ENCODE measurements at regions not wholly inside any gene's neighbourhood (a gene's known extent, or its start where the extent isn't known, plus 50 kb on each side); places are given as distances from the start of the nearest gene placed in this dataset.

GRCh38 chr1:30284226-30284625 lies 439.2 kb downstream of the MATN1 start:
- Mint-ChIP-seq H3K36me3 (ENCODE audit: insufficient read depth) (no peaks in the 10 kb centered on the region), H3K27ac (no peak overlapping the region)
- TF ChIP-seq CTCF (IDR thresholded peaks at IDR 0.05; ENCODE audit: unreplicated experiment): no peak

GRCh38 chr1:30283199-30283962 lies 440.0 kb downstream of the MATN1 start:
- no peaks in the 10 kb centered on the region for H3K36me3 Mint-ChIP-seq (ENCODE audit: insufficient read depth)
- no peak overlapping the region for H3K27ac Mint-ChIP-seq
- H3K9me3 Mint-ChIP-seq (ENCODE audit: low read depth): no peaks in the 10 kb centered on the region
- H3K27me3 Mint-ChIP-seq: no peaks in the 10 kb centered on the region
- H3K4me3 Mint-ChIP-seq (ENCODE audit: low read depth): no peak overlapping the region
- TF ChIP-seq CTCF (IDR thresholded peaks at IDR 0.05; ENCODE audit: unreplicated experiment): no peak
- H3K4me1 Mint-ChIP-seq (ENCODE audit: low read depth): no peaks in the 10 kb centered on the region
- no peak for DNase-seq (ENCODE audit: low spot score, unreplicated experiment)

More at GRCh38 chr1:30284226-30284625, 439.2 kb downstream of the MATN1 start:
- DNase-seq (ENCODE audit: low spot score, unreplicated experiment): no peak
- Mint-ChIP-seq H3K9me3 (ENCODE audit: low read depth) (no peaks in the 10 kb centered on the region), H3K27me3 (no peaks in the 10 kb centered on the region), H3K4me1 (ENCODE audit: low read depth) (no peaks in the 10 kb centered on the region), H3K4me3 (ENCODE audit: low read depth) (no peak overlapping the region)

GRCh38 chr1:30280572-30280971 lies 442.8 kb downstream of the MATN1 start:
- Mint-ChIP-seq H3K9me3 (ENCODE audit: low read depth) (no peaks in the 10 kb centered on the region), H3K4me3 (ENCODE audit: low read depth) (no peak overlapping the region), H3K36me3 (ENCODE audit: insufficient read depth) (no peaks in the 10 kb centered on the region), H3K27me3 (no peaks in the 10 kb centered on the region), H3K27ac (no peak overlapping the region), H3K4me1 (ENCODE audit: low read depth) (no peaks in the 10 kb centered on the region)
- no peak for DNase-seq (ENCODE audit: low spot score, unreplicated experiment)
- no peak for TF ChIP-seq CTCF (IDR thresholded peaks at IDR 0.05; ENCODE audit: unreplicated experiment)

- H3K4me3 Mint-ChIP-seq (ENCODE audit: low read depth): no peak overlapping the region
- no peak for TF ChIP-seq CTCF (IDR thresholded peaks at IDR 0.05; ENCODE audit: unreplicated experiment)
- H3K4me1 Mint-ChIP-seq (ENCODE audit: low read depth): no peaks in the 10 kb centered on the region
- no peaks in the 10 kb centered on the region for H3K27me3 Mint-ChIP-seq
- no peaks in the 10 kb centered on the region for H3K9me3 Mint-ChIP-seq (ENCODE audit: low read depth)
- DNase-seq (ENCODE audit: low spot score, unreplicated experiment): no peak
- no peaks in the 10 kb centered on the region for H3K36me3 Mint-ChIP-seq (ENCODE audit: insufficient read depth)
- H3K27ac Mint-ChIP-seq: no peak overlapping the region
Observed at GRCh38 chr1:30277911-30278310, 445.5 kb downstream of the MATN1 start.

- no peaks in the 10 kb centered on the region for H3K36me3 Mint-ChIP-seq (ENCODE audit: insufficient read depth)
- H3K27me3 Mint-ChIP-seq: no peaks in the 10 kb centered on the region
- DNase-seq (ENCODE audit: low spot score, unreplicated experiment): no peak
- H3K4me1 Mint-ChIP-seq (ENCODE audit: low read depth): no peaks in the 10 kb centered on the region
- TF ChIP-seq CTCF (IDR thresholded peaks at IDR 0.05; ENCODE audit: unreplicated experiment): no peak
- no peak overlapping the region for H3K27ac Mint-ChIP-seq
- no peak overlapping the region for H3K4me3 Mint-ChIP-seq (ENCODE audit: low read depth)
- no peaks in the 10 kb centered on the region for H3K9me3 Mint-ChIP-seq (ENCODE audit: low read depth)
Observed at GRCh38 chr1:30277415-30277814, 446.0 kb downstream of the MATN1 start.

Data from progenitor cell of endocrine pancreas (in vitro differentiated cells).